Neural progenitor cell (in vitro differentiated cells): ENCODE measurements at regions not wholly inside any gene's neighbourhood (a gene's known extent, or its start where the extent isn't known, plus 50 kb on each side); places are given as distances from the start of the nearest gene placed in this dataset.

Source experiments
- EZH2phosphoT487 ChIP-seq: fragments of 200-600 bp; sonication (generic); IDR thresholded peaks from 2 replicates; pipeline ENCODE4 v1.6.1; 2017; ENCODE audit warnings: antibody characterized with exemption
- TF ChIP-seq, protein P1 (sequence below): fragments of 200-600 bp; sonication (generic); IDR thresholded peaks from 2 replicates; pipeline ENCODE4 v1.5.1; 2017; ENCODE audit warnings: antibody characterized with exemption, mild to moderate bottlenecking

DNA sequence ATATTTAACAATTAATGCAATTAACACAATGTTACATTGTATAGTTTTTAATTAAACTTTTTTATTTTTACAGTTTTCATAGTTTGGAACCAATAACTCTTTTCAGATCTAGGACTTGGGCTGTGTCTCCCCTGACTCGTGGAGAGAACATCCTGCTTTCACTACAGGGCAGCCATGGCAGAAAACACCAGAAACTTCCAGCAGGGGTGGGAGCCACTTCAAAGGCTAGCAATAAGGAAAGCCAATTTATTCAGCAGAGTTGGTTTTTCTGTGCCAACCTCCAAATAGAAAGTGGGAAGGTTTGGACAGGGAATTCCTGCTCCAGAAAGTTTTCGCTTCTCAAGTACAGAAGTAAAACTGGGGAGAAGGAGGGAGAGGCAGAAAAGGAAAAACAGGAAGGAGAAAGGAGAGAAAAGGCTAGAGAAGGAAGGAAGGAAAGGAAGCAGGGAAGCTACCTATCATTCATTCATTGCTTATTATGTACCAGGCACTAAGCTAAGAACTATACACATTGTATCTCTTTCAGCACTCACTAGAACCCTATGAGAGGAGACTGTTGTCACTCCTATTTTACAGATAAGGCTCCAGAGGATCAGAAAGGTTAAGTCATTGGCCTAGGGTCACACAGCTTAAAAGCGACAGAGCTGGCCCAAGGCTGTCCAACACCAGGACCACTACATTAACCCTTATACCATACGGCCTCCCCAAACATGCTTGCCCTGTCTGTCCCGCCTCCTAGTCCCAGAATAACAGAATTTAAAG is 54.8 kb upstream of the CREB3L1 start:
- no peak for TF ChIP-seq EZH2phosphoT487
- TF ChIP-seq, protein P1, sequence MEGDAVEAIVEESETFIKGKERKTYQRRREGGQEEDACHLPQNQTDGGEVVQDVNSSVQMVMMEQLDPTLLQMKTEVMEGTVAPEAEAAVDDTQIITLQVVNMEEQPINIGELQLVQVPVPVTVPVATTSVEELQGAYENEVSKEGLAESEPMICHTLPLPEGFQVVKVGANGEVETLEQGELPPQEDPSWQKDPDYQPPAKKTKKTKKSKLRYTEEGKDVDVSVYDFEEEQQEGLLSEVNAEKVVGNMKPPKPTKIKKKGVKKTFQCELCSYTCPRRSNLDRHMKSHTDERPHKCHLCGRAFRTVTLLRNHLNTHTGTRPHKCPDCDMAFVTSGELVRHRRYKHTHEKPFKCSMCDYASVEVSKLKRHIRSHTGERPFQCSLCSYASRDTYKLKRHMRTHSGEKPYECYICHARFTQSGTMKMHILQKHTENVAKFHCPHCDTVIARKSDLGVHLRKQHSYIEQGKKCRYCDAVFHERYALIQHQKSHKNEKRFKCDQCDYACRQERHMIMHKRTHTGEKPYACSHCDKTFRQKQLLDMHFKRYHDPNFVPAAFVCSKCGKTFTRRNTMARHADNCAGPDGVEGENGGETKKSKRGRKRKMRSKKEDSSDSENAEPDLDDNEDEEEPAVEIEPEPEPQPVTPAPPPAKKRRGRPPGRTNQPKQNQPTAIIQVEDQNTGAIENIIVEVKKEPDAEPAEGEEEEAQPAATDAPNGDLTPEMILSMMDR: no peak
